GM23248 (cell line): ENCODE measurements at regions not wholly inside any gene's neighbourhood (a gene's known extent, or its start where the extent isn't known, plus 50 kb on each side); places are given as distances from the start of the nearest gene placed in this dataset.

Experiments used
- EZH2 ChIP-seq: fragments of 200-600 bp; sonication (generic); IDR thresholded peaks from 2 replicates; pipeline ENCODE4 v1.6.1; 2018; ENCODE audit warnings: antibody characterized with exemption, mild to moderate bottlenecking; ENCODE audit not compliant: insufficient read depth, poor library complexity, severe bottlenecking
- EZH2phosphoT487 ChIP-seq: fragments of 200-600 bp; sonication (generic); IDR thresholded peaks from 2 replicates; pipeline ENCODE4 v1.6.1; 2018; ENCODE audit warnings: antibody characterized with exemption, moderate library complexity, mild to moderate bottlenecking, low read depth; ENCODE audit not compliant: insufficient read depth

- TF ChIP-seq EZH2 (no peak), EZH2phosphoT487 (no peak)
Measured at GRCh38 chr13:88761145-88761544, 1090.0 kb downstream of the SLITRK5 start.
